NCI-H446 (cell line): ENCODE measurements at regions not wholly inside any gene's neighbourhood (a gene's known extent, or its start where the extent isn't known, plus 50 kb on each side); places are given as distances from the start of the nearest gene placed in this dataset.
"Not testable (repeated sequence)": the region's sequence is repeated elsewhere in the genome, so short reads cannot be mapped to it uniquely, and the experiment has no call there.

ENCODE experiments used
- DNase-seq, 2 experiments: peaks; one replicate each; lab custom pipeline; 2025; lab: John Stamatoyannopoulos, UW

DNA sequence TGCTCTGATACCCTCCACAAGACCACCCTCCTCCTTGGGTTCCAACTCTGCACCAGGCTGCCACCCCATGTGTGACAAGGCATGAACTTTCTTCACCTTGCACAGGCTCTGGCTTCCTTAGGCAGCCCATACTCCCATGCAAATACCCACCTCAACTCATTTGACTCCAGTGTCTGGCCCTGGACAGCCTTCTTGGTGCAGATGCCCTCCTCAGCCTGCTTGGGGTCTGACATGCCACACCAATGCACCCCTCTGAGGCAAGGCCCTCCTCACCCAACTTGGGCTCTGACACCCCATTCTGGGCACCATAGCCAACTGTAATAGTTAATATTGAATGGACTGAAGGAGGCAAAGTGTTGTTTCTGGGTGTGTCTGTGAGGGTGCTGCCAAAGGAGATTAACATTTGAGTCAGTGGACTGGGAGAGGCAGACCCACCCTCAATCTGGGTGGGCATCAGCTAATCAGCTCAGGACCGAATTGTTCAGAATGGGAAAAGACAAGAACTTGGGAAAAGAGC is 115.0 kb upstream of the EPB41L4A start:
- DNase-seq, result no peak

DNA sequence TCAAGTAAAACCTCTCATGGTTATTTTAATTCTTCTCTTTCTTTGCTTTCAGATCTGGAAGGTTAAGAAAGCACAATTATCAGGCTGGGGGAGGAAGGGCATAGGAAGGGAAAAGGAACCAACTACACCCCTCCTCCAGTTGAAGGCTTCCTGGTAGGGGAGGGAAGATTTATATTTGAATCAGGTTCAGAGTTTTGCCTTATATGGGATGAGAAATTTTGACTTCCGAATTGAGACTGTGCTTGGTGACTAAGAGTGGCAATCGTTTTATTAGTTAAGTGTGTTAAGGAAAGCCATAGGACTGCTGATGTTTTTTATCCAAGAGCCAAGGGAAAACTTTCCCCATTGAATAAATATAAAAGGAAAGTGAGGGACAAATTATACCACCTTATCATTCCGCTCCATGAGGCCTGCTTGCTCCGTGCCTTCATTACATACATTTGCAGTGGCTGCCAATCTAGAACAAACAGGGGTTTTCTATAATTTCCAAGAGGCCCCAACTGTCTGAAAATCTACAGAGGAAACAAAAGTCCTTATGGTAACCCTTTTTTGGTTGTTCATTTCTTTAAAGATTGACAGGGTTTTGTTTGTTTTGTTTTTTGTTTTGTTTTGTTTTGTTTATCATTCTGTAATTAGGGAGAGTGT is 115.7 kb upstream of the EPB41L4A start:
- DNase-seq, result no peak

GRCh38 chr5:112535356-112535755 is 116.3 kb upstream of the EPB41L4A start:
- no peak for DNase-seq

DNA sequence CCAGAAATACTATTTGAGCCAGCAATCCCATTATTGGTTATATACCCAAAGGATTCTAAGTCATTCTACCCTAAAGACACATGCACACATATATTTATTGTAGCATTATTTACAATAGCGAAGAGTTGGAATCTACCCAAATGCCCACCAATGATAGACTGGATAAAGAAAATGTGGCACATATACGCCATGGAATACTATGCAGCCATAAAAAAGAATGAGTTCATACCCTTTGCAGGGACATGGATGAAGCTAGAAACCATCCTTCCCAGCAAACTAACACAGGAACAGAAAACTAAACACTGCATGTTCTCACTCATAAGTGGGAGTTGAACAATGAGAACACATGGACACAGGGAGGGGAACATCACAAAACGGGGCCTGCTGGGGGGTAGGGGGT is 125.5 kb upstream of the EPB41L4A start:
- DNase-seq, result not testable (repeated sequence)

DNA sequence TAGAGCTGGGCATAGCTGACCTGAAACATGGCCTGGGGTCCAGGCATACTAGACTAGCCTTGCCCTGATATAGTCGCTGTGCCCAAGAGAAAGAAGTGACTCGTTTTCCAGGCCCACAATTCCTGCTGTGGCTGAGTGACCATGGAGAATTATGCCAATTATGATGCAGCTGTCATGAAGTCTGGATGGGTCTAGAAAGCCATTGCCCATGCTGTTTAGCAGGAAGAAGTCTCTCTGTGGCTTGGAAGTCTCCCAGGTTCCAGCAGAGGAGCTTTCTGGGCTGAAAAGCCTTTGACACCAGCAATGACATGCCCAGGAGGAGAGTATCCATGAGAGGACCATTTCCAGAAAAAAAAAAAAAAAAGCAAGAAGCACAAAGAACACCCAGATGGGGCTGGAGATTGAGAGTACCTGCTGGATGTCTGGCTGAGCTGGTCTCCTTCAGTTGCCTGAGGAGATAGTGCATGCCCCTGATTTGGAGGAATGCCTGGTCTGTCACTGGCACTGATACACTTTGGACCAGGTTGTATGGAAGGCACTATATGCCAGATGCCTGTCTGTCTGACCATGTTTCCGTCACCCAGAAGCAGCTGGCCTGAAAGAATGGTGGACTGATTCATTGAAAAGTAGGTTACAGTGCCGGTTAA is 128.0 kb upstream of the EPB41L4A start:
- peak in 1 of 2 experiments; percentile 60 for DNase-seq

DNA sequence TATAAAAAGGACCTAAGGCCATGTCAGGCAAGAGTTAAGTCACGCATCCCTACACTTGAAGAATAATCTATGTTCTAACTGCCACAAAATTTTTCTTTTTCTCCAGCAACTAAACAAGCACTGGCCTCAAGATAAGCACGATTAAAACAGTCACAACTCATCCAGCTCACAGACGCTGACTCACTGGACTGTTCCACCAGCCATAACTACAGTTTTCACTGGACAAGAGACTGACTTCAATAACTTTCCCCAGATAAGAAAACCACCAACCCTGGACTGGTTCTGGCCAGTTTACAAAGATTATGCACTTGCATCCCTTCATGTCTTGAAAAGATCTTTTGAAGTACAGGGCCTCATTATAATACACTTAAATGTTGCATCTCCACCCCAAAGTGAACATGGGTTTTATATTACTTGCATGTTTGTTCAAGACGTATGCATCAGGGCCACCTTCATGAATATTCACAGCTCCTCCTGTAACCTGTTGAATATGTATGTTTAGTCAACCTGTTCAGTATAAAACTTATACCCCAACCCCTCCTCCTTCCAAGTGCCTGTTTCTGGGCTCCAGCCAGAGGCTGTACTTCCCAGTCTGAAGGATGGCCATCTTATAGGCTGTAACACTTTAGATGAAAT is 129.3 kb upstream of the EPB41L4A start:
- DNase-seq, result no peak

DNA sequence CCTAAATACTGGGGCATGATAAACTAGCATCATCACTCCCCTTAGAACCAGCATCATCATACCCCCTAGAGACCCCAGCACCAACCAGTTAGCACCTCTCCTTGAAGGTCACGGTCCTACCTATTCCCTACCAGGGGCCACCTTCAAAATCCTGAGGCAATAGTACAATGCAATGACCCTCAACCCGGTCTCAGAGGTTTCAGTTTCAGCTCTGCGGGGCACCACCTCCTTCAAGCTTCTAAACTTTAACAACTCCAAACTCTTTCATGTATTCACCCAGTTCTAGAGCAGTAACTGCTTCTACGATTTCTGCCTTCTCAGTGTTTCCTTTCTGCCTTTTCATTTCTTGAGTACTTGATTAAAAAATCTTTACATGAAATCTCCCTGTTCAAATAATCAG is 130.1 kb upstream of the EPB41L4A start:
- no peak for DNase-seq

GRCh38 chr5:112549605-112550166 is 130.6 kb upstream of the EPB41L4A start:
- no peak for DNase-seq

GRCh38 chr5:112551419-112552032 is 132.4 kb upstream of the EPB41L4A start:
- DNase-seq, result peak; percentile 38 to 72

DNA sequence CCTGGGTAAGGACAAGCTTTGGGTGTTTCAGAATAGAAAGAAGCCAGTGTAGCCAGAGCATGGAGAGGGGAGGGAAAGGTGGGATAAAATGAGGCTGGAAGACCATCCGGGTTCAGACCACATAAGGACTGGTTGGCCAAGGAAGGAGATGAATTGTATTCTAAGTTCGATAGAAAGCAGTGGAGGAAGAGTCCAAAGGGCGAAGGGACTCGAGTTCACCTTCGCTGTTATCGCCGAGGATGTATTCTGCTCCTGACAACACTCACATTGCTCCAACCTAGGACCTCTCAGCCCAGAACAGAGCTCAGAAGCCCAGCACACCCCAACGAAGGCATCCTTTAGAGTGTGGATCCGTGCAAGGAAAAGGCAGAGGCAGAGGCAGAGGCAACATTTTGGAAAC is 133.1 kb upstream of the EPB41L4A start:
- DNase-seq, result no peak

DNA sequence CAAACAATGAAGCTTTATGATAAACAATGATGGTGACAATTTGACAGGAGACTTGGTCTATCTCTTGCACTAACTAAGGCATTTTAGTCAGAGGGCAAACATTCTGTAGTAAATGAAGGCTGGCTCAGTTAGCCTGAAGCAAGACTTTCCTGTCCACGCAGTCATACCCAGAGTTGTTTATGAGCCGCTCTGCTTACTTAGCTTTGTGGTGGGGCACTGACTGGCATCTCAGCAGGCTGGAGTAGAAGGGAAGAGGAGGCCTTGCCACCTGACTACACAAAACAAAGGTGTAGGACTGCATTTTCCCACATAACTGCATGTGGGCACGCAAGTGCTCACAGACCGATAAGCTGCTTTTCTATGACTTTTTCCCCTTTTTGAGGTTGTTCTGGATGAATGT is 133.7 kb upstream of the EPB41L4A start:
- no peak for DNase-seq

DNA sequence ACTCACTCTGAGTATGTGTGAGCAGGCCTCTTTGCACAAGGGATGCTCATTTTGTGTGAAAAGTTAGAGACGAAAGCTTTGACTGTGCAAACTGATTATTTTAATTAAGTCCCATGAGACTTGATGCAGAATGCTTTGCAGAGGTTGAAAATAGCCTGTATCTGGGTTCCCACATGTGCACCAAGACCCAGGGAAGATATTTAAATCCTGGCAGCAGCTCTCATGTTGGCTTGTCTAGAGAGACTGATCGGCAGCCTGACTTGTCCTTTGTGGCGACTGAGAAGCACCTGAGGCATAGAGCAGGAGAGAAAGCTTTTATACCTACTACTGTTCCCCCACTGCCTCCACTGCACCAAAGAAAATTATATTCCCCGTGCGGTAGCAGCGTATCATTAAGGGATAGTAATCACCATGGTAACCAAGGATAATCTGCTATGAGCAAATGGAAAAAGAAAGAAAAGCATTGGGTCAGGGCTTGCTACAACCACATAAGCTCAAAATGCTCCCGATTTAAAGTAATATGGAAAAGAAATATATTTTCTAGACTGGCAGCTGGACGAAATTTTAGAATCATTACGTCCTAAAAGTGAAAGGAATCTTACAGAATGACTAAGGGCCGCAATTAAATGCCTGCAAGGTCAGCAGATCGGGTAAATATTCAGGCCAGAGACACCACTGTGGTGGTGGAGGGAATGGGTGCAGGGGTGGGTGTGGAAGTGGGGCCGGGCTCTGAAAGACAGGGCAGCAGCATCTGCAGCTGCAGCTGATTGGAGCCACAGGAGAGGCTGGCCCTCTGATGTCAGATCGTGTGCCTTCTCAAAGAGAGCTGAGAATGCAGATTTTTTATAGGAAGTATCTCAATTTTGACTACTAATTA is 135.3 kb upstream of the EPB41L4A start:
- DNase-seq, result no peak

GRCh38 chr5:112555197-112555596 is 136.1 kb upstream of the EPB41L4A start:
- DNase-seq, result no peak

- DNase-seq, result no peak
Measured at GRCh38 chr5:112555691-112556090, 136.6 kb upstream of the EPB41L4A start.

DNA sequence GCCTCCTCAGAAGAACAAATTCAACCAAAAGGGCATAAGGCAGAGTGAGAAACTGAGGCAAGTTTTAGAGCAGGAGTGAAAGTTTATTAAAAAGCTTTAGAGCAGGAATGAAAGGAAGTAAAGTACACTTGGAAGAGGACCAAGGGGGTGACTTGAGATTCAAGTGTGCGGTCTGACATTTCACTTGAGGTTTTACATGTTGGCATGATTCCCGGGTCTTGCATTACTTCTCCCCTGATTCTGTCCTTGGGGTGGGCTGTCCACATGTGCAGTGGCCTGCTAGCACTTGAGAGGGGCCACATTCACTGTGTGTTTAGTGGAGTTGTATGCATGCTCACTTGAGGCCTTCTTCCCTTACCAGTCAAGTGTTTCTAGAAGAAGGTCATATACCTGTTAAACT is 140.4 kb upstream of the EPB41L4A start:
- not testable (repeated sequence) for DNase-seq

GRCh38 chr5:112560371-112560770 is 141.3 kb upstream of the EPB41L4A start:
- no peak for DNase-seq

DNA sequence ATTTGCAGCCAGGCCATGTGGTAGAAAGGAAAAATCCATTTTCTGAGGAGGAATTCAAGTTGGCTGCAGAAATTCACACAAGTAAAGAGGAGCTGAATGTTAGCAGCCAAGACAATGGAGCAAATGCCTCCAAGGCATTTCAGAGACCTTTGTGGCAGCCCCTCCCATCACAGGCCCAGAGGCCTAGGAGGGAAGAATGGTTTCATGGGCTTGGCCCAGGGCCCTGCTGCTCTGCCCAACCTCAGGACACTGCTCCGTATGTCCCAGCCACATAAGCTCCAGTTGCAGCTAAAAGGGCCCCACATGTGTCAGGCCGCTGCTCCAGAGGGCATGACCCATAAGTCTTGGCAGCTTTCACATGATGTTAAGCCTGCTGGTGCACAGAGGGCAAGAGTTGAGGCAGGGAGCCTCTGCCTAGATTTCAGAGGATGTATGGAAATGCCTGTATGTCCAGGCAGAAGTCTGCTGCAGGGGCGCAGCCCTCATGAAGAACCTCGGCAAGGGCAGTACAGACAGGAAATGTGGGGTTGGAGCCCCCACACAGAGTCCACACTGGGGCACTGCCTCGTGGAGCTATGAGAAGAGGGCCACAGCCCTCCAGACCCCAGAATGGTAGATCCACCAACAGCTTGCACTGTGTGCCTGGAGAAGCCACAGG is 144.2 kb upstream of the EPB41L4A start:
- no peak for DNase-seq

GRCh38 chr5:112566251-112566650 is 147.2 kb upstream of the EPB41L4A start:
- DNase-seq, result no peak

GRCh38 chr5:112569596-112569995 is 150.5 kb upstream of the EPB41L4A start:
- no peak for DNase-seq

GRCh38 chr5:112570708-112571444 is 151.8 kb upstream of the EPB41L4A start:
- DNase-seq, result no peak
